ENCODE measurements at regions not wholly inside any gene's neighbourhood (a gene's known extent, or its start where the extent isn't known, plus 50 kb on each side); places are given as distances from the start of the nearest gene placed in this dataset.

DNA sequence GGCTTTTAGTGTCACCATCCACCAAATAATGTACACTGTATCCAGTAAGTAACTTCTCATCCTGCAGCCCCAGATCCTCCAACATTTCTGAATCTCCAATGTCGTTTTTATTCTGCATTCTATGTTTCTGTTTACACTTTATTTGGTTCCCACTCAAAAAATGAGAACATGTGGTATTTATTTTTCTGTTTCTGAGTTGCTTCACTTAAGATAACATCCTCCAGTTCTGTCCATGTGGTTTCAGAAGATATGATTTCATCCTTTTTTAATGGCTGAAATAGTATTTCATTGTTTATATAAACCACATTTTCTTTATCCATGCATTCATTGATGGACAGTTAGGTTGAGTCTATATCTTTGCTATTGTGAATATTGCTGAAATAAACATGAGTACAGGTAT is 677.3 kb upstream of the FTMT start:
- TF ChIP-seq, protein P1, sequence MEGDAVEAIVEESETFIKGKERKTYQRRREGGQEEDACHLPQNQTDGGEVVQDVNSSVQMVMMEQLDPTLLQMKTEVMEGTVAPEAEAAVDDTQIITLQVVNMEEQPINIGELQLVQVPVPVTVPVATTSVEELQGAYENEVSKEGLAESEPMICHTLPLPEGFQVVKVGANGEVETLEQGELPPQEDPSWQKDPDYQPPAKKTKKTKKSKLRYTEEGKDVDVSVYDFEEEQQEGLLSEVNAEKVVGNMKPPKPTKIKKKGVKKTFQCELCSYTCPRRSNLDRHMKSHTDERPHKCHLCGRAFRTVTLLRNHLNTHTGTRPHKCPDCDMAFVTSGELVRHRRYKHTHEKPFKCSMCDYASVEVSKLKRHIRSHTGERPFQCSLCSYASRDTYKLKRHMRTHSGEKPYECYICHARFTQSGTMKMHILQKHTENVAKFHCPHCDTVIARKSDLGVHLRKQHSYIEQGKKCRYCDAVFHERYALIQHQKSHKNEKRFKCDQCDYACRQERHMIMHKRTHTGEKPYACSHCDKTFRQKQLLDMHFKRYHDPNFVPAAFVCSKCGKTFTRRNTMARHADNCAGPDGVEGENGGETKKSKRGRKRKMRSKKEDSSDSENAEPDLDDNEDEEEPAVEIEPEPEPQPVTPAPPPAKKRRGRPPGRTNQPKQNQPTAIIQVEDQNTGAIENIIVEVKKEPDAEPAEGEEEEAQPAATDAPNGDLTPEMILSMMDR (IDR thresholded peaks at IDR 0.05) = no peak
- no peak for TF ChIP-seq POLR2A (IDR thresholded peaks at IDR 0.05)
